Fibroblast of villous mesenchyme (primary cell): ENCODE measurements at regions not wholly inside any gene's neighbourhood (a gene's known extent, or its start where the extent isn't known, plus 50 kb on each side); places are given as distances from the start of the nearest gene placed in this dataset.
"Not testable (repeated sequence)": the region's sequence is repeated elsewhere in the genome, so short reads cannot be mapped to it uniquely, and the experiment has no call there.

Experiments
- DNase-seq: peaks from one replicate; pipeline ENCODE4 v3.0.0-alpha.2; 2010; ENCODE audit warnings: low read depth
- H3K4me3 ChIP-seq: 2 replicates; pipeline ENCODE4 v1.5.1; 2011; ENCODE audit warnings: low read depth, mild to moderate bottlenecking, low read length
- TF ChIP-seq, protein P1 (sequence below): IDR thresholded peaks from 2 replicates; pipeline ENCODE4 v1.5.1; 2012; ENCODE audit warnings: low read depth, mild to moderate bottlenecking, low read length; ENCODE audit not compliant: insufficient read depth

DNA sequence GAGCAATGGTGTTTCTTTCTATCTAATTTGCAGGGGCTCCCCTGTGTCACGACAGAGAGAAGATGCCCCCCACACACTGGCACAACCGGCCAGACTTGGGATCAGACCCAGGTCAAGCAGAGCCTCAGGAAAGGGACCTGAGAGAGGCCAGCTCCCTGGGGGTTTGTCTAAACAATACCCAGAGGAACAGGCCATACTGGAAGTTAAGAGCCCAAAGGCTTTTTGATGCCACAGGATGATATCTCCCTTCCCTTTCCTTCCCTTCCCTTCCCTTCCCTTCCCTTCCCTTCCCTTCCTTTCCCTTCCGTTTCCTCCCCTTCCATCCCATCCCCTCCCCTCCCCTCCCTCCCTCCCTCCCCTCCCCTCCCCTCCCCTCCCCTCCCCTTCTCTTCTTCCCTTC lies 139.2 kb downstream of the ARL4C start:
- TF ChIP-seq, protein P1, sequence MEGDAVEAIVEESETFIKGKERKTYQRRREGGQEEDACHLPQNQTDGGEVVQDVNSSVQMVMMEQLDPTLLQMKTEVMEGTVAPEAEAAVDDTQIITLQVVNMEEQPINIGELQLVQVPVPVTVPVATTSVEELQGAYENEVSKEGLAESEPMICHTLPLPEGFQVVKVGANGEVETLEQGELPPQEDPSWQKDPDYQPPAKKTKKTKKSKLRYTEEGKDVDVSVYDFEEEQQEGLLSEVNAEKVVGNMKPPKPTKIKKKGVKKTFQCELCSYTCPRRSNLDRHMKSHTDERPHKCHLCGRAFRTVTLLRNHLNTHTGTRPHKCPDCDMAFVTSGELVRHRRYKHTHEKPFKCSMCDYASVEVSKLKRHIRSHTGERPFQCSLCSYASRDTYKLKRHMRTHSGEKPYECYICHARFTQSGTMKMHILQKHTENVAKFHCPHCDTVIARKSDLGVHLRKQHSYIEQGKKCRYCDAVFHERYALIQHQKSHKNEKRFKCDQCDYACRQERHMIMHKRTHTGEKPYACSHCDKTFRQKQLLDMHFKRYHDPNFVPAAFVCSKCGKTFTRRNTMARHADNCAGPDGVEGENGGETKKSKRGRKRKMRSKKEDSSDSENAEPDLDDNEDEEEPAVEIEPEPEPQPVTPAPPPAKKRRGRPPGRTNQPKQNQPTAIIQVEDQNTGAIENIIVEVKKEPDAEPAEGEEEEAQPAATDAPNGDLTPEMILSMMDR: no peak
- H3K4me3 ChIP-seq: no peak overlapping the region
- DNase-seq: no peak

DNA sequence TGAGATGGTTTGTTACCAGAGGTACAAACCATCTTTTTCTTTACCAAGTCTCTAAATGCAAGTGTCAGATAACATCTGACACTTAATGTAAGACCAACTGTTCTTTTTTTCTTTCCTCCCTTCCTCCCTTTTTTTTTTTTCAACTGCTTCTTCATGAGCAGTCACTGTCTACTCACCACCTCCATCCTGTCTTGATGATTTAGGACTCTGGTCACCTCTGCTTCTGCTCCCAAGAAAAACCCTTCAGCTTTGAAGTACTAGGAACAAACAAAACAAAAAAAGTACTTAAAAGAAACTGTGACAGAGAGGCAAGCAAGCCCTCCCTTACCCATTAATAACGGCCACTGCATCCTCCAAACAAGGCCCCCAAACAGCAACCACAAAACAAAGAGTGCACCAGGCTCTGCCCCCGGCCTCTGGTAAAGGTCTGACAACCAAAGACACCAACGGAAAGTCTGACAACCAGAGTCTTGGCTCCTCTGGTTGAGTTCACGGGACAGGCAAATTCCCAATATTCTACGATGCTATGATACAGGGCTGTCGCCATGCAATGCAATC lies 141.0 kb downstream of the ARL4C start:
- TF ChIP-seq, protein P1: no peak
- DNase-seq: no peak
- no peak overlapping the region for H3K4me3 ChIP-seq

DNA sequence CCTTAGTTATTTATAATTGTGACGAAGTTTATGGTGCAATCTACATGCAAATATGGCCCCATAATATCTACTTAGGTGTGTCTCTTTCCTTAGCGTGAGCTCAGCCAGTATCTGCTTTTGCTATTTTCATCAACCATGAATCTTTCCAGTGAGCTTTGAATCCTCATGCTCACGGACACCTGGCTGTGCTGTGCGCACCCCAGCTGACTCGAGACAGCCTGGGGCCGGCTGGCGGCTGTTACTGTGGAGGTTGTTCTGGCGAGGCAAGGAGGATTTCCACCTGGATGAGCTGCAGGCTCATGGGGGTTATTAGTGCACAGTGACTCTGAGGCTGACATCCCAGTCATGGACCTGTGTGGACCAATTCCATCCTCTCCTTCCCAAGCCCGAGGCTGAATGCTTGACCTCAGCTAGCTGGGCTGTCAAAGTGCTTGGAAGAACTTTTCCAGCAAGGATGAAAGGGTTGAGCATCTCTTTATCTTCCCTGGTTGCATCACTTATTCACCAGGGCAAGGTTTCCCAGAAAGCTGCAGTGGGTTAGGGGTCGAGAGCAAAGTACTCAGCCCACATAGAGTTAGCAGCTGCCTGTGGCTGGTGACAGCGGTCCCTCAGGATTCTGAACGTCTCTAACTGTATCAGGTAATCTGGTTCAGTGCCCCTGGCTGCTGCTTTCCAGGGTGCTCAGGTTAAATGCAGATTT lies 141.7 kb downstream of the ARL4C start:
- no peak overlapping the region for H3K4me3 ChIP-seq
- TF ChIP-seq, protein P1: no peak
- DNase-seq: no peak

DNA sequence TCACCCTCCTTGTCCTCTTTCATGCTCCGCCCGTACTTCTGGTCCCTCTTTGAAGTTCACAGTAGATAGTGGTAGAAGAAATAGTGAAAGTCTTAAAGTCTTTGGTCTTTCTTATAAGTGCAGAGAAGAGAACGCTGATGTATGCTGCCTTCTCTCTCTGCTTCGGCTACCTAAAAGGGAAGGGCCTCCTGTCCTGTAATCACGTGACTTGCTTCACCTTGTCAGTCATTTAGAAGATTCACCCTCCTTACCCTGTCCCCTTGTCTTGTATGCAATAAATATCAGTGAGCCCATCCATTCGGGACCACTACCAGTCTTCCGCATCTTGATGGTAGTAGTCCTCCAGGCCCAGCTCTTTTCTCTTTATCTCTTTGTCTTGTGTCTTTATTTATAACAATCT lies 144.6 kb downstream of the ARL4C start:
- H3K4me3 ChIP-seq: no peak overlapping the region
- no peak for DNase-seq
- TF ChIP-seq, protein P1: no peak

DNA sequence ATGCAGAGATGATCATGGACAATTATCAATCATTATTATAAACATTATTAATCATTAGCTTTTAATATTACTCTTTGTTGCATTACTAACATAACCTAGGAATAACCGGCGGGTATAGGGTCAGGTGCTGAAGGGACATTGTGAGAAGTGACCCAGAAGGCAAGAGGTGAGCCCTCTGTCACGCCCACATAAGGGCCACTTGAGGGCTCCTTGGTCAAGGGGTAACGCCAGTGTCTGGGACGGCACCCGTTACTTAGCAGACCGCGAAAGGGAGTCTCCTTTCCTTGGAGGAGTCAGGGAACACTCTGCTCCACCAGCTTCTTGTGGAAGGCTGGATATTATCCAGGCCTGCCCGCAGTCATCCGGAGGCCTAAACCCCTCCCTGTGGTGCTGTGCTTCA lies 145.0 kb downstream of the ARL4C start:
- DNase-seq, H3K4me3 ChIP-seq: not testable (repeated sequence)

DNA sequence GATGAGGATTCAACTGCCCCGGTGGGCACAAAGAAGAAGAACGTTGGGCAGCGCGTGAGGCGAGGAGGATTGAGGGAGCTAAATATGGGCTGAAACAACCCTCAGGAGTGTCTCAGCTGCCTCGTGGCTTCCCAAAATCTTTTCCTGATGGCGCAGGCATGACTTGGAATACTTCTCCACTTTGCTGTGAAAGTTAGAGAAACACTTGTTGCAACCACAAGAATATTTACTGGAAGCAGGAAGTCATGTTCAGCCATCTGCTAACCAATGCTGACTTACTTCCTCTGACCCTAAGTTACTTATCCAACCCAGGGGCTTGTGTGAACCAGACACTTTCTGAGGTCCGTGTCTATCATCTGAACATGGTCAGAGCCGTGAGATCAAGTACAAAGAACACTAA lies 148.8 kb downstream of the ARL4C start:
- TF ChIP-seq, protein P1: no peak
- no peak for DNase-seq
- no peak overlapping the region for H3K4me3 ChIP-seq

DNA sequence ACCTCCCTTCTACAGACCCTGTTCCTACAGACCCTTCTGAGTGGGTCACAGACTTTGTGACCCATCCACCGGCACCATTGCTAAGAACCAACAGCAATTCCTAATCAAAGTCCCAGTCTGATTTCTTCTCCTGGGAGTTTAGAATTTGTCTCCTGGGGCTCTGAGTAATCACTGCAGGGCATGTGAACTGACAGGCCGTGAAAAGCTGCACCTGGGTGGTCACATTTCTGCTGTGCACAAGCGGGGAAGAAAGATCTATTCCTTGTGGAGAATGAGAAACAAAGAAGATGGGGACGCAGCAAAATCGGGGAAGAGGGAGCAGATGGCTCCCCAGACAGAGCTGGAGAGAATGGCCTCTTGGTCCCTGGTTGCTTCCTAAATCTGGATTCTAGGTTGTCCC lies 151.0 kb downstream of the ARL4C start:
- TF ChIP-seq, protein P1: no peak
- H3K4me3 ChIP-seq: no peak overlapping the region
- DNase-seq: no peak
